ENCODE measurements at regions not wholly inside any gene's neighbourhood (a gene's known extent, or its start where the extent isn't known, plus 50 kb on each side); places are given as distances from the start of the nearest gene placed in this dataset.

DNA sequence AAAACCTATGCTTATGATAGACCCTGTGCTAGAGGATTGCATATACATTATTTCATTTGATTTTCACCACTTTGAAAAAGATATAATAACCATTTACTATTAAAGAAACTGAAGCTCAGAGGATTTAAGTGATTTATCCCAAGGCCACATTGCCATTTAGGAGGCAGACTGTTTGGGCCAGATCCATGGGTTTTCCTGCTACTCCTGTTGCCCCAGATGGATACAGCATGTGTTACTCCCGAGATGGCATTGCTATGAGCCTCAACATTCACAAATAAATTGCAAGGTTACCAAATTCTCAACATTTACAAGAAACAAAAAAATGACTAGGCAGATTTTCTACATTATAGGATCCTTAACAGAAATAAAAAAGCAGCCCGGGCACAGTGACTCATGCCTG is 322.1 kb upstream of the SOX9 start:
- no peak for ATAC-seq (ENCODE audit: low read depth)
- DNase-seq: no peak
- CTCF ChIA-PET: no interaction called here
- intact Hi-C loops (cut with micrococcal nuclease): no loop called here
- Histone ChIP-seq H3K9ac (ENCODE audit: low read length) (no peak overlapping the region), H3K36me3 (replicated peaks in 1 of 2; ENCODE audit: control extremely low read depth in 1 of 2, control insufficient read depth in 1 of 2, extremely low read depth in 1 of 2, insufficient read depth in 2 of 2, low read length in 1 of 2) (no peaks in the 10 kb centered on the region), H3K4me2 (replicated peaks; ENCODE audit: low read depth, low read length, poor library complexity, severe bottlenecking) (no peak overlapping the region), H4K20me1 (ENCODE audit: control insufficient read depth, insufficient read depth, low read length, poor library complexity, severe bottlenecking) (no peaks in the 10 kb centered on the region), H3K4me3 (ENCODE audit: control extremely low read depth in 1 of 5, extremely low read depth in 1 of 5, insufficient read depth in 1 of 5, low read depth in 2 of 5, low read length in 4 of 5) (no peak overlapping the region), H3K79me2 (ENCODE audit: control insufficient read depth, insufficient read depth, low read length) (no peaks in the 10 kb centered on the region), H3K4me1 (ENCODE audit: control insufficient read depth in 2 of 2, insufficient read depth in 2 of 2, low read length in 2 of 2) (no peaks in the 10 kb centered on the region), H3K9me3 (ENCODE audit: control extremely low read depth in 1 of 3, control insufficient read depth in 2 of 3, insufficient read depth in 1 of 3, low read length in 2 of 3) (no peaks in the 10 kb centered on the region), H3K27me3 (replicated peaks in 1 of 4; ENCODE audit: control extremely low read depth in 1 of 4, control insufficient read depth in 3 of 4, insufficient read depth in 4 of 4, low read length in 3 of 4) (no peaks in the 10 kb centered on the region), H2AFZ (ENCODE audit: insufficient read depth, low read depth, low read length, poor library complexity, severe bottlenecking) (no peak overlapping the region), H3K27ac (ENCODE audit: low read length in 2 of 2) (no peak overlapping the region)
- POLR2A ChIA-PET: no interaction called here
- Mint-ChIP-seq H3K9me3 (ENCODE audit: insufficient read depth) (no peaks in the 10 kb centered on the region), H3K27me3 (no peaks in the 10 kb centered on the region), H3K4me1 (no peaks in the 10 kb centered on the region), H3K4me3 (no peak overlapping the region), H3K27ac (no peak overlapping the region)
- no peak for TF ChIP-seq EZH2 (IDR thresholded peaks at IDR 0.05; ENCODE audit: borderline replicate concordance, insufficient read depth, low read depth, low read length, poor library complexity, severe bottlenecking)
- TF ChIP-seq, protein P1, sequence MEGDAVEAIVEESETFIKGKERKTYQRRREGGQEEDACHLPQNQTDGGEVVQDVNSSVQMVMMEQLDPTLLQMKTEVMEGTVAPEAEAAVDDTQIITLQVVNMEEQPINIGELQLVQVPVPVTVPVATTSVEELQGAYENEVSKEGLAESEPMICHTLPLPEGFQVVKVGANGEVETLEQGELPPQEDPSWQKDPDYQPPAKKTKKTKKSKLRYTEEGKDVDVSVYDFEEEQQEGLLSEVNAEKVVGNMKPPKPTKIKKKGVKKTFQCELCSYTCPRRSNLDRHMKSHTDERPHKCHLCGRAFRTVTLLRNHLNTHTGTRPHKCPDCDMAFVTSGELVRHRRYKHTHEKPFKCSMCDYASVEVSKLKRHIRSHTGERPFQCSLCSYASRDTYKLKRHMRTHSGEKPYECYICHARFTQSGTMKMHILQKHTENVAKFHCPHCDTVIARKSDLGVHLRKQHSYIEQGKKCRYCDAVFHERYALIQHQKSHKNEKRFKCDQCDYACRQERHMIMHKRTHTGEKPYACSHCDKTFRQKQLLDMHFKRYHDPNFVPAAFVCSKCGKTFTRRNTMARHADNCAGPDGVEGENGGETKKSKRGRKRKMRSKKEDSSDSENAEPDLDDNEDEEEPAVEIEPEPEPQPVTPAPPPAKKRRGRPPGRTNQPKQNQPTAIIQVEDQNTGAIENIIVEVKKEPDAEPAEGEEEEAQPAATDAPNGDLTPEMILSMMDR (IDR thresholded peaks at IDR 0.05): no peak
- WGBS (ENCODE audit: insufficient coverage): 94% methylated on average over 2 of the region's 2 CpGs

- Histone ChIP-seq H3K27me3 (replicated peaks in 1 of 4; ENCODE audit: control extremely low read depth in 1 of 4, control insufficient read depth in 3 of 4, insufficient read depth in 4 of 4, low read length in 3 of 4) (no peaks in the 10 kb centered on the region), H3K27ac (ENCODE audit: low read length in 2 of 2) (no peak overlapping the region), H3K9ac (ENCODE audit: low read length) (no peak overlapping the region), H3K4me3 (ENCODE audit: control extremely low read depth in 1 of 5, extremely low read depth in 1 of 5, insufficient read depth in 1 of 5, low read depth in 2 of 5, low read length in 4 of 5) (no peak overlapping the region), H3K79me2 (ENCODE audit: control insufficient read depth, insufficient read depth, low read length) (no peaks in the 10 kb centered on the region), H3K36me3 (replicated peaks in 1 of 2; ENCODE audit: control extremely low read depth in 1 of 2, control insufficient read depth in 1 of 2, extremely low read depth in 1 of 2, insufficient read depth in 2 of 2, low read length in 1 of 2) (no peaks in the 10 kb centered on the region), H3K4me1 (ENCODE audit: control insufficient read depth in 2 of 2, insufficient read depth in 2 of 2, low read length in 2 of 2) (no peaks in the 10 kb centered on the region), H3K9me3 (ENCODE audit: control extremely low read depth in 1 of 3, control insufficient read depth in 2 of 3, insufficient read depth in 1 of 3, low read length in 2 of 3) (no peaks in the 10 kb centered on the region), H2AFZ (ENCODE audit: insufficient read depth, low read depth, low read length, poor library complexity, severe bottlenecking) (no peak overlapping the region), H3K4me2 (replicated peaks; ENCODE audit: low read depth, low read length, poor library complexity, severe bottlenecking) (no peak overlapping the region), H4K20me1 (ENCODE audit: control insufficient read depth, insufficient read depth, low read length, poor library complexity, severe bottlenecking) (no peaks in the 10 kb centered on the region)
- H3K4me3 Mint-ChIP-seq: no peak overlapping the region
- WGBS (ENCODE audit: insufficient coverage): 80% methylated on average over 1 of the region's 3 CpGs
- ChIA-PET CTCF (no interaction called here), POLR2A (no interaction called here)
- intact Hi-C loops (cut with micrococcal nuclease): no loop called here
- no peaks in the 10 kb centered on the region for H3K9me3 Mint-ChIP-seq (ENCODE audit: insufficient read depth)
- no peak for DNase-seq
- H3K4me1 Mint-ChIP-seq: no peaks in the 10 kb centered on the region
- no peak for ATAC-seq (ENCODE audit: low read depth)
- H3K27ac Mint-ChIP-seq: no peak overlapping the region
- no peak for TF ChIP-seq EZH2 (IDR thresholded peaks at IDR 0.05; ENCODE audit: borderline replicate concordance, insufficient read depth, low read depth, low read length, poor library complexity, severe bottlenecking)
- TF ChIP-seq, protein P1 (IDR thresholded peaks at IDR 0.05): no peak
- H3K27me3 Mint-ChIP-seq: no peaks in the 10 kb centered on the region
Observed at GRCh38 chr17:71799657-71800056, 321.2 kb upstream of the SOX9 start.

Data from B cell (primary cell).